T-cell (primary cell): ENCODE measurements at regions not wholly inside any gene's neighbourhood (a gene's known extent, or its start where the extent isn't known, plus 50 kb on each side); places are given as distances from the start of the nearest gene placed in this dataset.
"Not testable (repeated sequence)": the region's sequence is repeated elsewhere in the genome, so short reads cannot be mapped to it uniquely, and the experiment has no call there.

Experiments used
- ATAC-seq, 4 experiments: fragments of 200-7000 bp in 3 of 4; fragments of 150-1000 bp in 1 of 4; cut with Tn5 transposase; replicated peaks in 1 of 4; 1 replicate in 3 of 4; 2 replicates in 1 of 4; pipeline ENCODE4 v1.10.0; 2021; ENCODE audit warnings: moderate library complexity in 3 of 4, mild to moderate bottlenecking in 2 of 4, moderate number of reproducible peaks in 1 of 4
- CTCF ChIA-PET, 2 donors: fragments of 300-600 bp; sonication (Branson Sonifier 250); formaldehyde crosslinking; loops; one replicate each; lab custom pipeline; 2022; ENCODE audit warnings: antibody characterized with exemption in 2 of 2; lab: Charles Lee
- POLR2A ChIA-PET, 2 donors: fragments of 300-600 bp; sonication (Branson Sonifier 250); formaldehyde crosslinking; loops; one replicate each; lab custom pipeline; 2022; ENCODE audit warnings: antibody characterized with exemption in 2 of 2; lab: Charles Lee
- DNase-seq, 35 experiments: peaks; one replicate each; pipeline versions ENCODE4 v3.0.0 to v3.0.0-alpha.2; 2013 to 2023
- H3K27ac ChIP-seq: one replicate; pipeline ENCODE4 v1.5.1; 2013; ENCODE audit warnings: low read length
- H3K27me3 ChIP-seq, 2 experiments: replicated peaks in 1 of 2; 1 replicate in 1 of 2; 2 replicates in 1 of 2; pipeline versions ENCODE4 v1.6.1 to v1.7.0; 2013; ENCODE audit warnings: low read length in 1 of 2, mixed read lengths in 1 of 2; ENCODE audit not compliant: control insufficient read depth in 2 of 2, insufficient read depth in 2 of 2; ENCODE audit errors: extremely low read depth in 1 of 2
- H3K36me3 ChIP-seq, 2 donors: 1 replicate in 1 of 2; 2 replicates in 1 of 2; pipeline versions ENCODE4 v1.6.1 to v1.7.0; 2013; ENCODE audit warnings: low read length in 1 of 2; ENCODE audit not compliant: control insufficient read depth in 2 of 2, insufficient read depth in 1 of 2; ENCODE audit errors: extremely low read depth in 1 of 2
- H3K4me1 ChIP-seq, 2 experiments: 1 replicate in 1 of 2; 2 replicates in 1 of 2; pipeline versions ENCODE4 v1.6.1 to v1.7.0; 2013; ENCODE audit warnings: low read length in 2 of 2, mixed read lengths in 1 of 2; ENCODE audit not compliant: insufficient read depth in 2 of 2, control insufficient read depth in 1 of 2; ENCODE audit errors: extremely low read depth in 1 of 2
- H3K4me3 ChIP-seq, 2 donors: 1 replicate in 1 of 2; 2 replicates in 1 of 2; pipeline versions ENCODE4 v1.5.1 to v1.7.0; 2013; ENCODE audit warnings: mild to moderate bottlenecking in 2 of 2, low read length in 1 of 2, moderate library complexity in 1 of 2; ENCODE audit not compliant: control insufficient read depth in 1 of 2; ENCODE audit errors: extremely low read depth in 1 of 2
- H3K9me3 ChIP-seq: 2 replicates; pipeline ENCODE4 v1.7.0; 2013
- H3K27ac Mint-ChIP-seq, 2 donors: one replicate each; pipeline ENCODE4 v1.8.0; 2020 to 2021; ENCODE audit warnings: mild to moderate bottlenecking in 2 of 2, mixed read lengths in 2 of 2
- H3K27me3 Mint-ChIP-seq, 2 donors: one replicate each; pipeline ENCODE4 v1.8.0; 2021 to 2022; ENCODE audit warnings: mixed read lengths in 2 of 2
- H3K36me3 Mint-ChIP-seq: one replicate; pipeline ENCODE4 v1.8.0; 2021; ENCODE audit warnings: mixed read lengths
- H3K4me1 Mint-ChIP-seq, 3 donors: one replicate each; pipeline ENCODE4 v1.8.0; 2020 to 2022; ENCODE audit warnings: mixed read lengths in 3 of 3, mild to moderate bottlenecking in 1 of 3
- H3K4me3 Mint-ChIP-seq, 3 donors: one replicate each; pipeline ENCODE4 v1.8.0; 2020 to 2022; ENCODE audit warnings: mild to moderate bottlenecking in 3 of 3, mixed read lengths in 3 of 3, moderate library complexity in 3 of 3
- H3K9me3 Mint-ChIP-seq, 3 donors: one replicate each; pipeline ENCODE4 v1.8.0; 2020 to 2022; ENCODE audit warnings: mixed read lengths in 3 of 3
- WGBS: methylation state at CpG from one replicate; pipeline ENCODE4 v1.1.5; 2013; ENCODE audit warnings: missing lambda C conversion rate; ENCODE audit not compliant: insufficient coverage; 5-methylcytosine and 5-hydroxymethylcytosine counted together

GRCh38 chr17:6261466-6261865 lies 173.5 kb downstream of the AIPL1 start:
- no peak overlapping the region for H3K4me3 ChIP-seq
- 44% methylated on average over 4 of the region's 6 CpGs for WGBS
- no peak for ATAC-seq
- no peak for DNase-seq
- no peak overlapping the region for H3K27ac Mint-ChIP-seq
- H3K27ac ChIP-seq = no peak overlapping the region
- peaks cover 48 to 52% of the 10 kb centered on the region in 2 donors for H3K27me3 Mint-ChIP-seq
- no peaks in the 10 kb centered on the region for H3K36me3 ChIP-seq
- ChIA-PET CTCF (no interaction called here), POLR2A (no interaction called here)
- no peaks in the 10 kb centered on the region for H3K4me1 Mint-ChIP-seq
- H3K4me1 ChIP-seq = no peaks in the 10 kb centered on the region
- H3K36me3 Mint-ChIP-seq = no peaks in the 10 kb centered on the region
- no peaks in the 10 kb centered on the region for H3K9me3 ChIP-seq
- peaks cover 2 to 16% of the 10 kb centered on the region in 2 experiments for H3K27me3 ChIP-seq
- no peak overlapping the region for H3K4me3 Mint-ChIP-seq
- H3K9me3 Mint-ChIP-seq = peaks cover 2 to 10% (median 7%) of the 10 kb centered on the region in 3 donors

GRCh38 chr17:6259899-6260298 lies 175.0 kb downstream of the AIPL1 start:
- Histone ChIP-seq H3K9me3 (no peaks in the 10 kb centered on the region), H3K4me1 (no peaks in the 10 kb centered on the region), H3K4me3 (no peak overlapping the region), H3K27ac (no peak overlapping the region), H3K27me3 (peaks cover 2 to 18% of the 10 kb centered on the region in 2 experiments), H3K36me3 (no peaks in the 10 kb centered on the region)
- WGBS = 60% methylated on average over 4 of the region's 11 CpGs
- Mint-ChIP-seq H3K4me1 (no peaks in the 10 kb centered on the region), H3K4me3 (no peak overlapping the region), H3K36me3 (no peaks in the 10 kb centered on the region), H3K27me3 (peaks cover 54 to 57% of the 10 kb centered on the region in 2 donors), H3K27ac (no peak overlapping the region), H3K9me3 (no peaks in the 10 kb centered on the region)
- ATAC-seq (no peak), DNase-seq (no peak)
- CTCF ChIA-PET = no interaction called here
- POLR2A ChIA-PET = no interaction called here

- Histone ChIP-seq H3K27ac (no peak overlapping the region), H3K4me3 (no peak overlapping the region), H3K27me3 (peaks cover 2 to 24% of the 10 kb centered on the region in 2 experiments), H3K4me1 (no peaks in the 10 kb centered on the region), H3K36me3 (no peaks in the 10 kb centered on the region), H3K9me3 (no peaks in the 10 kb centered on the region)
- H3K9me3 Mint-ChIP-seq = no peaks in the 10 kb centered on the region
- no peaks in the 10 kb centered on the region for H3K36me3 Mint-ChIP-seq
- no peak overlapping the region for H3K27ac Mint-ChIP-seq
- H3K4me1 Mint-ChIP-seq = no peaks in the 10 kb centered on the region
- POLR2A ChIA-PET = no interaction called here
- ATAC-seq (no peak), DNase-seq (no peak)
- H3K4me3 Mint-ChIP-seq = no peak overlapping the region
- WGBS = 20% methylated on average over 9 of the region's 11 CpGs
- peaks cover 42 to 46% of the 10 kb centered on the region in 2 donors for H3K27me3 Mint-ChIP-seq
- CTCF ChIA-PET = no interaction called here
These were observed 177.6 kb downstream of the AIPL1 start for GRCh38 chr17:6257336-6257735.

GRCh38 chr17:6255322-6255721 lies 179.6 kb downstream of the AIPL1 start:
- no peak overlapping the region for H3K27ac Mint-ChIP-seq
- no peak overlapping the region for H3K4me3 Mint-ChIP-seq
- no peaks in the 10 kb centered on the region for H3K36me3 ChIP-seq
- H3K4me1 ChIP-seq = no peaks in the 10 kb centered on the region
- DNase-seq (no peak), ATAC-seq (no peak)
- H3K27me3 ChIP-seq = peaks cover 2 to 23% of the 10 kb centered on the region in 2 experiments
- no peaks in the 10 kb centered on the region for H3K36me3 Mint-ChIP-seq
- H3K9me3 ChIP-seq = no peaks in the 10 kb centered on the region
- H3K27ac ChIP-seq = no peak overlapping the region
- CTCF ChIA-PET = no interaction called here
- no peak overlapping the region for H3K4me3 ChIP-seq
- H3K27me3 Mint-ChIP-seq = peaks cover 31 to 34% of the 10 kb centered on the region in 2 donors
- POLR2A ChIA-PET = no interaction called here
- no peaks in the 10 kb centered on the region for H3K4me1 Mint-ChIP-seq
- no peaks in the 10 kb centered on the region for H3K9me3 Mint-ChIP-seq

GRCh38 chr17:6254036-6254435 lies 180.9 kb downstream of the AIPL1 start:
- WGBS = 86% methylated on average over 5 of the region's 5 CpGs
- CTCF ChIA-PET = no interaction called here
- H3K4me3 Mint-ChIP-seq = no peak overlapping the region
- Histone ChIP-seq H3K27ac (no peak overlapping the region), H3K27me3 (peaks cover 2 to 25% of the 10 kb centered on the region in 2 experiments), H3K4me3 (no peak overlapping the region), H3K9me3 (no peaks in the 10 kb centered on the region), H3K36me3 (no peaks in the 10 kb centered on the region), H3K4me1 (no peaks in the 10 kb centered on the region)
- H3K27ac Mint-ChIP-seq = no peak overlapping the region
- H3K36me3 Mint-ChIP-seq = no peaks in the 10 kb centered on the region
- ATAC-seq (no peak), DNase-seq (no peak)
- H3K4me1 Mint-ChIP-seq = no peaks in the 10 kb centered on the region
- POLR2A ChIA-PET = no interaction called here
- no peaks in the 10 kb centered on the region for H3K9me3 Mint-ChIP-seq
- peaks cover 31 to 36% of the 10 kb centered on the region in 2 donors for H3K27me3 Mint-ChIP-seq

GRCh38 chr17:6251640-6252039 lies 181.5 kb downstream of the WSCD1 start:
- CTCF ChIA-PET, H3K4me1 Mint-ChIP-seq, H3K27ac ChIP-seq, DNase-seq, H3K9me3 Mint-ChIP-seq, H3K9me3 ChIP-seq, ATAC-seq, H3K4me1 ChIP-seq, H3K36me3 ChIP-seq, POLR2A ChIA-PET, H3K36me3 Mint-ChIP-seq, H3K4me3 ChIP-seq, H3K4me3 Mint-ChIP-seq, H3K27ac Mint-ChIP-seq: not testable (repeated sequence)
- peaks cover 17 to 26% of the 10 kb centered on the region in 2 donors for H3K27me3 Mint-ChIP-seq
- H3K27me3 ChIP-seq = peaks cover 0 to 16% of the 10 kb centered on the region in 2 experiments
- 58% methylated on average over 2 of the region's 5 CpGs for WGBS

- Histone ChIP-seq H3K4me1 (no peaks in the 10 kb centered on the region), H3K4me3 (no peak overlapping the region), H3K36me3 (no peaks in the 10 kb centered on the region), H3K27ac (no peak overlapping the region), H3K27me3 (peaks cover 0 to 11% of the 10 kb centered on the region in 2 experiments), H3K9me3 (no peaks in the 10 kb centered on the region)
- no peak overlapping the region for H3K4me3 Mint-ChIP-seq
- no peak overlapping the region for H3K27ac Mint-ChIP-seq
- H3K27me3 Mint-ChIP-seq = peaks cover 11 to 25% of the 10 kb centered on the region in 2 donors
- no peaks in the 10 kb centered on the region for H3K36me3 Mint-ChIP-seq
- POLR2A ChIA-PET = no interaction called here
- CTCF ChIA-PET = no interaction called here
- 40% methylated on average over 2 of the region's 5 CpGs for WGBS
- H3K4me1 Mint-ChIP-seq = no peaks in the 10 kb centered on the region
- DNase-seq = no peak
- no peaks in the 10 kb centered on the region for H3K9me3 Mint-ChIP-seq
- ATAC-seq = no peak
These were observed 179.6 kb downstream of the WSCD1 start for GRCh38 chr17:6249732-6250131.
